ENCODE measurements at regions not wholly inside any gene's neighbourhood (a gene's known extent, or its start where the extent isn't known, plus 50 kb on each side); places are given as distances from the start of the nearest gene placed in this dataset.

DNA sequence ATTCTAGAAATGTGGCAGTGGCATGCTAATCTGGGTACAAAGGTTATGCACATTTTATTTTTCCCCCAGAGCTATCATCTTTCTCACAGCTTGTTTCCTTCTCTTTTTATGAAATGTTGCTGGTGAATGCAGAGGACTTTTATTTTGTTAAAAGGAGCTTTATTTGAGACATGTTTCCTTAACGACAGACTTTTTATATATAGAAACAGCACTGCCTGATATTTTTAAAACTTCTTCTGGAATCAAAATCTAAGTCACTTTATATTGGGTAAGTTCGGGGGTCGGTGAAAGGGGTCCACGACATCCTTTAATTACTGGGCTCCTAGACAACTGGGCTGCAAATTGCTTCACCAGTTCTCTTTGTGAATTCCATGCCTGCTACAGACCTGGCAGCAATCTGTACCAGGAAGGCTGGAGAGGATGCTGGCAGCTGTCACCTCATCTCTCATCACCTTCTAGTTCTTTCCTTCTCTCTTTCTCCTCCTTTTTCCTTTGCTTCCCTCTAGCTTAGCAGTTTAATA lies 464.7 kb downstream of the PDCD6IP start:
- ATAC-seq (ENCODE audit: low FRiP score) (no peak), DNase-seq (ENCODE audit: low spot score) (no peak)
- TF ChIP-seq, protein P1, sequence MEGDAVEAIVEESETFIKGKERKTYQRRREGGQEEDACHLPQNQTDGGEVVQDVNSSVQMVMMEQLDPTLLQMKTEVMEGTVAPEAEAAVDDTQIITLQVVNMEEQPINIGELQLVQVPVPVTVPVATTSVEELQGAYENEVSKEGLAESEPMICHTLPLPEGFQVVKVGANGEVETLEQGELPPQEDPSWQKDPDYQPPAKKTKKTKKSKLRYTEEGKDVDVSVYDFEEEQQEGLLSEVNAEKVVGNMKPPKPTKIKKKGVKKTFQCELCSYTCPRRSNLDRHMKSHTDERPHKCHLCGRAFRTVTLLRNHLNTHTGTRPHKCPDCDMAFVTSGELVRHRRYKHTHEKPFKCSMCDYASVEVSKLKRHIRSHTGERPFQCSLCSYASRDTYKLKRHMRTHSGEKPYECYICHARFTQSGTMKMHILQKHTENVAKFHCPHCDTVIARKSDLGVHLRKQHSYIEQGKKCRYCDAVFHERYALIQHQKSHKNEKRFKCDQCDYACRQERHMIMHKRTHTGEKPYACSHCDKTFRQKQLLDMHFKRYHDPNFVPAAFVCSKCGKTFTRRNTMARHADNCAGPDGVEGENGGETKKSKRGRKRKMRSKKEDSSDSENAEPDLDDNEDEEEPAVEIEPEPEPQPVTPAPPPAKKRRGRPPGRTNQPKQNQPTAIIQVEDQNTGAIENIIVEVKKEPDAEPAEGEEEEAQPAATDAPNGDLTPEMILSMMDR (IDR thresholded peaks at IDR 0.05) = no peak

DNA sequence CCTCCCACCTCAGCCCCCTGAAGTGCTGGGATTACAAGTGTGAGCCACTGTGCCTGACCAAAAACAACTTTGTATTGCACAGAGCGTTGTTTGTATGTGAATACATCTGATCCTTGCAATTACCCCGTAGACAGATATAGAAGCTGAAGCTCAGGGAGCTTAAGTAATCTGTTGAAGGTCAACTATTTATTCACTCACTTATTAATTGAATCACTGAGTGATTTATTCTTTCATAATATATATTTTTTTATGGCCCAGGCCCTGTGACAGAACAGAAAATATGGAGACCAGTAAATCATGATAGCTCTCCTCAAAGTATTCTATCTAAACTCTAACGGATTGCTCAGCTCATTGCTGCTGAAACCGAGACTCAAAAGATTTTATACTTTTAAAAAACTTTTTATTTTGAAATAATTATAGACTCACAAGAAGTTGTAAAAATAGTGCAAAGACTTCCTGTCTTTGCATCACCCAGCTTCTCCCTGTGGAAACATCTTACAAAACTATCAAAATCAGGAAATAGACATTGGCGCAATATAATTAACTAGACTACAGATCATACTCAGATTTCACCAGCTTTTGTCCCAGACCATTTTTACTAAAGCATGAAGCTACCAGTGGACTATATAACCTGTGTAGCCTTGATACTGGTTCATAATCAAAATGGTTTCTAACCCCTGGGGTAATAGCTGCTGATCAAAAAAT lies 466.1 kb downstream of the PDCD6IP start:
- no peak for DNase-seq (ENCODE audit: low spot score)
- no peak for ATAC-seq (ENCODE audit: low FRiP score)
- TF ChIP-seq, protein P1 (IDR thresholded peaks at IDR 0.05) = no peak

DNA sequence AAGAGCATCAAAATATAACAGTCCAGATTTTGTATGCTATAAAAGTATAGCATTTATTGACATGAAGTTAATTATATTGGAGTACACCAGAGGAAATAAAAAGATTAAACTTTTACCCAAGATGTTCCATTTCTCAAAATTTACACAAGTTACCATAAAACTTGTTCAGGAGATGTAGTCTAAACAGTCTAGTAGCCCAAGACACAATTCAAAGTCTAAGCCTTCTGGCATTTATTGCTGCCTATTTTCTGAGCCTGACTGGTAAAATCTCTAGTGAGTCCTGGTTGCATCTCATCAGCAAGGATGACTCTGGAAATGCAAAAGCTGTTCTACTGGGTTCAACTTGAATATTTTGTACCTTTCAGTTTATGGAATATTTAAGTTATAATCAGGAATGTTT lies 468.7 kb downstream of the PDCD6IP start:
- no peak for ATAC-seq (ENCODE audit: low FRiP score)
- TF ChIP-seq, protein P1 (IDR thresholded peaks at IDR 0.05) = no peak
- no peak for DNase-seq (ENCODE audit: low spot score)

DNA sequence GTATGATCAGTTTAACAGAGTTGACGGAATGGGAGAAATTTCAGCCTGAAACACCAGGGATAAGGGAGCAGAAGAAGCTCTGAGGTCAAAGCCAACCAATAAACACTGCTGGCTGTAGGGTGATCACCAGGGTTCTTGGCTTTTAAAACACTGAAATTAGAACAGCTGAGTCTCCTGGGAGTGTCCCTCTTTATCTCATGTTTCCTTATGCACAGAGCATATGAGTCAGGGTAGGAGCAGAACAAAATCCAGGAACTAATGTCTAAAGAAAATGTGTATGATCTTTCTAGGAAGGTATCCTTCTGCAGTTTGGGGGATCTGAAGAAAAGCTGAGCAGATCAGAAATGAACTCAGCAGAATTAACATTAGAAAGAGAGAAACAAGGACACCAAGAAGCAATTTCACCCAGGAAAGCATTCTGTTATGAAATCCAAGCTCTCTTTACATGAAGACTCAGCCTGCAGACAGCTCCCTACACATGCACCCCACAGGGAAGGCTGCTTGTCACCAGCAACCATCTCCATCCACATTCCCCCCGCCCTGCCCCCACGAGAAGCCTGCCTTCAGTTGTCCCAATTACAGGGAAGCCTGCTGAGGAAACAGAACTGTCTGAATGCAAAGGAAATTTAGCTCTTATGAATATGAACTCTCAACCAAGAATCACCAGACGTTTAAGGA lies 469.7 kb downstream of the PDCD6IP start:
- TF ChIP-seq, protein P1 (IDR thresholded peaks at IDR 0.05) = no peak
- ATAC-seq (ENCODE audit: low FRiP score) = peak; percentile 51
- no peak for DNase-seq (ENCODE audit: low spot score)

DNA sequence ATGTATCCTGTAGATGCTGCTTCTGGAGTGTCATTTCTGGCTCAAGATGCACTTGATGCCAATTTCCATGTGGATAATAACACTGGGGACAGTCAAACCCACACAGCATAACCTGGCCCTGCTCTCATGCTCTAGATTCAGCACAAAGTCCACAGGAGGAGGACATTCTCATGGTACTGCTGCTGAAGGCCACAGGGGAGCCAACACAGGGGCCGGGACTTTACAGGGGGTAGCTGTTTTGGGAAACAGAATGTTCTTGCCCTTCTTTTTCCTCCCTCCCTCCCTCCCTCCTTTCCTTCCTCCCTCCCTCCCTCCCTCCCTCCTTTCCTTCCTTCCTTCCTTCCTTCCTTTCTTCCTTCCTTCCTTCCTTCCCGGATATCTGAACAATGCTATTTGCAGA lies 477.4 kb downstream of the PDCD6IP start:
- no peak for ATAC-seq (ENCODE audit: low FRiP score)
- DNase-seq (ENCODE audit: low spot score) = no peak
- TF ChIP-seq, protein P1 (IDR thresholded peaks at IDR 0.05) = no peak

DNA sequence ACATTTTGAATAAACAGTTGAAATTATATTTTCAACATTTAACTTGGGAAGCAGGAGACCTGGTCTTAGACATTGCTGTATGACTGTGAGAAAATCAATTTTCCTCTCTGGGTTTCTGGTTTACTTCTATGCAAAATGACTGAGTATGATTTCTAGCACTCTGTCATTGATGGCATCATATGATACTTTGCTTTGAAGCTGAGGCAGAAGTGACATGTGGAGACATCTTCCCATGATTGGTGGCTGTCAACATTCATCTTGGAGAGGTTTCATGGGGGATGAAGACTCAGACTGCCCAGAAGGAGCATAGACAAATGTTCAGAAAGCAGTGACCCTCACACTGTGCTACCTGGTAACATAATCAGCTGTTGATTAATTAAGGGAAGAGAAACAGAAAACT lies 477.9 kb downstream of the PDCD6IP start:
- no peak for DNase-seq (ENCODE audit: low spot score)
- no peak for ATAC-seq (ENCODE audit: low FRiP score)
- TF ChIP-seq, protein P1 (IDR thresholded peaks at IDR 0.05) = no peak

DNA sequence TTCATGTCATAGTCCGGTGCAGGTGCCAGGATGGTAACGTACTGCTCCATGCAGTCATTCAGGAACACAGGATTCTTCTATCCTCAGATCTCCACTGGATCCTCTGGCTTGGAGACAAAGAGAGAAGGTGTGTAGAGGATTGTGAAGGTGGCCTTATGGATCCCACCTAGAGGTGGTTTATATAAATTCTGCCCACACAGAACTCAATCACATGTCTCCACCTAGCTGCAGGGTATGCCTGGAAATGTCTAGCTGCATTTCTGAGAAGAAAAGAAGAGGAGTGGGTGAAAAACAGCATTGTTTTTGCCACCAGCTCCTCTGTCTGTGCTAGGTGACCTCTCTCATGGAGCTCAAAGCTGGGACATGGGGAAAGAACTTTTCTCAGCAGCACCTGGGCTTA lies 478.7 kb downstream of the PDCD6IP start:
- TF ChIP-seq, protein P1 (IDR thresholded peaks at IDR 0.05) = no peak
- DNase-seq (ENCODE audit: low spot score) (no peak), ATAC-seq (ENCODE audit: low FRiP score) (no peak)

Data from omental fat pad (tissue), 3 donors.